Progenitor cell of endocrine pancreas (in vitro differentiated cells): ENCODE measurements at regions not wholly inside any gene's neighbourhood (a gene's known extent, or its start where the extent isn't known, plus 50 kb on each side); places are given as distances from the start of the nearest gene placed in this dataset.

Experiments used
- DNase-seq: peaks from one replicate; pipeline ENCODE4 v3.0.0; 2021; ENCODE audit warnings: low spot score; ENCODE audit not compliant: unreplicated experiment
- H3K27ac Mint-ChIP-seq: 2 replicates; pipeline ENCODE4 v1.8.0; 2021; ENCODE audit warnings: mild to moderate bottlenecking, moderate library complexity, mixed read lengths
- H3K27me3 Mint-ChIP-seq: 2 replicates; pipeline ENCODE4 v1.8.0; 2021; ENCODE audit warnings: mixed read lengths
- H3K36me3 Mint-ChIP-seq: 2 replicates; pipeline ENCODE4 v1.8.0; 2022; ENCODE audit warnings: mixed read lengths; ENCODE audit not compliant: insufficient read depth
- H3K4me1 Mint-ChIP-seq: 2 replicates; pipeline ENCODE4 v1.8.0; 2021; ENCODE audit warnings: low read depth, mixed read lengths
- H3K4me3 Mint-ChIP-seq: 2 replicates; pipeline ENCODE4 v1.8.0; 2021; ENCODE audit warnings: low read depth, mild to moderate bottlenecking, moderate library complexity, mixed read lengths
- H3K9me3 Mint-ChIP-seq: 2 replicates; pipeline ENCODE4 v1.8.0; 2021; ENCODE audit warnings: low read depth, mixed read lengths
- TF ChIP-seq, protein P1 (sequence below): fragments of 200-600 bp; sonication (generic); IDR thresholded peaks from one replicate; pipeline ENCODE4 v1.5.0; 2021; ENCODE audit warnings: antibody characterized with exemption, mild to moderate bottlenecking; ENCODE audit not compliant: unreplicated experiment

- H3K36me3 Mint-ChIP-seq, result no peaks in the 10 kb centered on the region
- H3K27me3 Mint-ChIP-seq, result peaks cover 4% of the 10 kb centered on the region
- DNase-seq, result no peak
- no peak overlapping the region for H3K4me3 Mint-ChIP-seq
- H3K27ac Mint-ChIP-seq, result no peak overlapping the region
- TF ChIP-seq, protein P1, sequence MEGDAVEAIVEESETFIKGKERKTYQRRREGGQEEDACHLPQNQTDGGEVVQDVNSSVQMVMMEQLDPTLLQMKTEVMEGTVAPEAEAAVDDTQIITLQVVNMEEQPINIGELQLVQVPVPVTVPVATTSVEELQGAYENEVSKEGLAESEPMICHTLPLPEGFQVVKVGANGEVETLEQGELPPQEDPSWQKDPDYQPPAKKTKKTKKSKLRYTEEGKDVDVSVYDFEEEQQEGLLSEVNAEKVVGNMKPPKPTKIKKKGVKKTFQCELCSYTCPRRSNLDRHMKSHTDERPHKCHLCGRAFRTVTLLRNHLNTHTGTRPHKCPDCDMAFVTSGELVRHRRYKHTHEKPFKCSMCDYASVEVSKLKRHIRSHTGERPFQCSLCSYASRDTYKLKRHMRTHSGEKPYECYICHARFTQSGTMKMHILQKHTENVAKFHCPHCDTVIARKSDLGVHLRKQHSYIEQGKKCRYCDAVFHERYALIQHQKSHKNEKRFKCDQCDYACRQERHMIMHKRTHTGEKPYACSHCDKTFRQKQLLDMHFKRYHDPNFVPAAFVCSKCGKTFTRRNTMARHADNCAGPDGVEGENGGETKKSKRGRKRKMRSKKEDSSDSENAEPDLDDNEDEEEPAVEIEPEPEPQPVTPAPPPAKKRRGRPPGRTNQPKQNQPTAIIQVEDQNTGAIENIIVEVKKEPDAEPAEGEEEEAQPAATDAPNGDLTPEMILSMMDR, result no peak
- no peaks in the 10 kb centered on the region for H3K4me1 Mint-ChIP-seq
- H3K9me3 Mint-ChIP-seq, result peaks cover 11% of the 10 kb centered on the region
Measured at GRCh38 chr13:86757236-86757978, 913.8 kb upstream of the SLITRK5 start.

DNA sequence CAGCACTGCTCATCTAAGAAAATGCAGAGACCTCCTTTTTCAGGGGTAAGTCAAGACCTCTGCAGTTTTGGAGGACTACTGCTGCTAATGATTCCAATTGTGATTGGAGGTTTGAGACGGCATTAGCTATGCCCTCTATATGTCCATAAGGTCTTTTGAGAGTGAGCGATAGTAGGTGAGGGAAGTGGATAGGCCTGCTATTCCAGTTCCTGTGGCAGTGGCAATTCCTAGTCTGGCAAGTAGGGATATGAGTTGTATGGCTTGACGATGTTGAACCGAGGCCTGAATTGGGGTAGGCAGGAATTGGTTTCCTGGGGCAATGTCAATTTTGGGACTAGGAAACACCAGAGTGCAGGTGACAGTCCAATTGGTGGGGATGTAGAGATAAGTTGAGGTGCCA lies 913.1 kb upstream of the SLITRK5 start:
- Mint-ChIP-seq H3K27ac (no peak overlapping the region), H3K4me1 (no peaks in the 10 kb centered on the region), H3K9me3 (peaks cover 18% of the 10 kb centered on the region), H3K36me3 (no peaks in the 10 kb centered on the region), H3K4me3 (no peak overlapping the region), H3K27me3 (peaks cover 4% of the 10 kb centered on the region)
- TF ChIP-seq, protein P1, result no peak
- no peak for DNase-seq

- H3K27me3 Mint-ChIP-seq, result peaks cover 4% of the 10 kb centered on the region
- H3K9me3 Mint-ChIP-seq, result peaks cover 29% of the 10 kb centered on the region
- TF ChIP-seq, protein P1, result no peak
Measured at GRCh38 chr13:86760620-86761019, 910.6 kb upstream of the SLITRK5 start.

DNA sequence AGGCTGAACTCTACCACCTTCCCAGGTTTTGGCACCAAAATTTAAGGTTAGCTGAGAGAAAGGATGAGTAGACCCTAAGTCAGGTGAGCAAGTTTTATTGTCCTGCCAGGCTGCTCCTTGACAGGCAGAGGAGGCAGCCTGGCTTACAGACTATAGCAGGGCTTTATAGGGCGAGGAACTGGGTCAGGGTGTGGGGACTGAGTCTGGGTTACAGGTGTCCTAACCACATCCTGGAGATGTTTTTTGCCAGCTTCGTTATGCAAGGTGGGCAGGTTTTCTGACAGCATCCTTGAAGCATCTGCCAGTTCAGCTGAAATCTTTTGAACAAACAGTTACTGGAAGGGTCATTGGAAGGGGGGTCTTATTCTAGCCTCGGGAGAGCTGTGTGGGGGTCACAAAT lies 905.7 kb upstream of the SLITRK5 start:
- Mint-ChIP-seq H3K27me3 (no peaks in the 10 kb centered on the region), H3K4me3 (no peak overlapping the region), H3K36me3 (no peaks in the 10 kb centered on the region), H3K4me1 (no peaks in the 10 kb centered on the region), H3K27ac (no peak overlapping the region), H3K9me3 (peaks cover 22% of the 10 kb centered on the region)
- TF ChIP-seq, protein P1, result no peak
- no peak for DNase-seq

More at GRCh38 chr13:86760620-86761019, 910.6 kb upstream of the SLITRK5 start:
- H3K4me1 Mint-ChIP-seq, result no peaks in the 10 kb centered on the region
- no peak overlapping the region for H3K4me3 Mint-ChIP-seq
- no peak overlapping the region for H3K27ac Mint-ChIP-seq
- no peaks in the 10 kb centered on the region for H3K36me3 Mint-ChIP-seq
- no peak for DNase-seq

- H3K27ac Mint-ChIP-seq, result no peak overlapping the region
- H3K4me3 Mint-ChIP-seq, result no peak overlapping the region
- H3K36me3 Mint-ChIP-seq, result peaks cover 2% of the 10 kb centered on the region
- H3K4me1 Mint-ChIP-seq, result no peaks in the 10 kb centered on the region
- no peak for DNase-seq
- H3K27me3 Mint-ChIP-seq, result no peaks in the 10 kb centered on the region
- TF ChIP-seq, protein P1, result no peak
- H3K9me3 Mint-ChIP-seq, result peaks cover 6% of the 10 kb centered on the region
Measured at GRCh38 chr13:86788616-86789015, 882.6 kb upstream of the SLITRK5 start.
